DOHH2 (cell line): ENCODE measurements at regions not wholly inside any gene's neighbourhood (a gene's known extent, or its start where the extent isn't known, plus 50 kb on each side); places are given as distances from the start of the nearest gene placed in this dataset.

ENCODE experiments used
- EZH2phosphoT487 ChIP-seq: fragments of 200-600 bp; sonication (generic); IDR thresholded peaks from 2 replicates; pipeline ENCODE4 v1.6.1; 2017; ENCODE audit warnings: borderline replicate concordance, mild to moderate bottlenecking, antibody characterized with exemption, low read length, moderate library complexity, mixed read lengths
- TF ChIP-seq, protein P1 (sequence below): fragments of 200-600 bp; sonication (generic); IDR thresholded peaks from one replicate; pipeline ENCODE4 v1.5.1; 2014; ENCODE audit warnings: antibody characterized with exemption, mild to moderate bottlenecking, low read depth, low read length; ENCODE audit not compliant: poor library complexity, severe bottlenecking

DNA sequence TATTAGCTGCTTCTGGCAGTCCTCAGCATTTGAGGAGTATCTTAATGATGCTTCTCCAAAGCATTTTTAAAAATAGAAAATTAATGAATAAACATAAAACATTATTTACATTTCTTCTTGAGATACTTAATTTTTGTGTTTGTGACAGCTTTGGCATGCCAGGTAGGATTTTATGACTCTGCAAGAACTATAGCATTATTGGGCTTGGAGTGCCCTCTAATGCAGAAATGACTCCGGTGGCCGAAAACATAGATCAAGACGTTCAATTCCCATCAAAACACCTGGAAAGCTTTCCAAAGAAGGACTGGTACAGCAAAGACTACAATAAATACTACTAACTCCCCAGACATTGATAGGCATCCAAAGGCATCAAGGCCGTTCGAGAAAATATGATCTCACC, 366.4 kb upstream of the CXADR start:
- TF ChIP-seq EZH2phosphoT487 = no peak
- TF ChIP-seq, protein P1, sequence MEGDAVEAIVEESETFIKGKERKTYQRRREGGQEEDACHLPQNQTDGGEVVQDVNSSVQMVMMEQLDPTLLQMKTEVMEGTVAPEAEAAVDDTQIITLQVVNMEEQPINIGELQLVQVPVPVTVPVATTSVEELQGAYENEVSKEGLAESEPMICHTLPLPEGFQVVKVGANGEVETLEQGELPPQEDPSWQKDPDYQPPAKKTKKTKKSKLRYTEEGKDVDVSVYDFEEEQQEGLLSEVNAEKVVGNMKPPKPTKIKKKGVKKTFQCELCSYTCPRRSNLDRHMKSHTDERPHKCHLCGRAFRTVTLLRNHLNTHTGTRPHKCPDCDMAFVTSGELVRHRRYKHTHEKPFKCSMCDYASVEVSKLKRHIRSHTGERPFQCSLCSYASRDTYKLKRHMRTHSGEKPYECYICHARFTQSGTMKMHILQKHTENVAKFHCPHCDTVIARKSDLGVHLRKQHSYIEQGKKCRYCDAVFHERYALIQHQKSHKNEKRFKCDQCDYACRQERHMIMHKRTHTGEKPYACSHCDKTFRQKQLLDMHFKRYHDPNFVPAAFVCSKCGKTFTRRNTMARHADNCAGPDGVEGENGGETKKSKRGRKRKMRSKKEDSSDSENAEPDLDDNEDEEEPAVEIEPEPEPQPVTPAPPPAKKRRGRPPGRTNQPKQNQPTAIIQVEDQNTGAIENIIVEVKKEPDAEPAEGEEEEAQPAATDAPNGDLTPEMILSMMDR = no peak
